HepG2 (cell line): ENCODE measurements at regions not wholly inside any gene's neighbourhood (a gene's known extent, or its start where the extent isn't known, plus 50 kb on each side); places are given as distances from the start of the nearest gene placed in this dataset.

Source experiments
- ATAC-seq: fragments of 200-7000 bp; cut with Tn5 transposase; 3 replicates; pipeline ENCODE4 v1.9.1; 2020; ENCODE audit warnings: mild to moderate bottlenecking, moderate library complexity
- BruUV-seq: library from RNA; stranded (reverse); fragments of 400-500 nt; replicated peaks from 2 replicates; lab custom pipeline; 2021; lab: Mats Ljungman, UMichigan
- CTCF ChIA-PET: fragments of 300-600 bp; formaldehyde crosslinking; extraction: SDS; loops from one replicate; lab custom pipeline; 2021; ENCODE audit warnings: low total read pairs, inconsistent platforms, low intra/inter-chr PET ratio; lab: Yijun Ruan, JAX
- POLR2A ChIA-PET: fragments of 350-600 bp; sonication (Branson Sonifier 250); formaldehyde crosslinking; loops from one replicate; lab custom pipeline; 2020; ENCODE audit warnings: antibody characterized with exemption, inconsistent platforms; lab: Yijun Ruan, JAX
- DNase-seq: peaks from one replicate; pipeline ENCODE4 v3.0.0-alpha.2; 2015; ENCODE audit warnings: low spot score
- FAIRE-seq: peaks from 3 replicates; lab custom pipeline; 2011; peaks lifted over from hg19 to GRCh38; lab: Jason Lieb, UNC
- H2AFZ ChIP-seq: one replicate; pipeline ENCODE4 v1.6.1; 2011; ENCODE audit warnings: low read length, inconsistent platforms
- H3K27ac ChIP-seq: fragments of 300-600 bp; 3 replicates; pipeline ENCODE4 v1.8.0; 2011; ENCODE audit warnings: mixed run types, mild to moderate bottlenecking, mixed read lengths, low read length, inconsistent platforms; ENCODE audit not compliant: insufficient read depth; ENCODE audit errors: extremely low read length
- H3K27me3 ChIP-seq, 2 experiments: fragments of 200-600 bp in 1 of 2; 2 replicates in 1 of 2; 3 replicates in 1 of 2; pipeline versions ENCODE4 v1.6.0 to v1.8.0; 2011; ENCODE audit warnings: low read length in 2 of 2, mild to moderate bottlenecking in 2 of 2, moderate library complexity in 2 of 2, inconsistent platforms in 1 of 2; ENCODE audit not compliant: insufficient read depth in 2 of 2, control insufficient read depth in 1 of 2
- H3K36me3 ChIP-seq, 2 experiments: fragments of 200-600 bp in 1 of 2; replicated peaks in 1 of 2; 2 replicates in 1 of 2; 3 replicates in 1 of 2; pipeline versions ENCODE4 v1.5.1 to v1.8.0; 2011; ENCODE audit warnings: low read length in 2 of 2, inconsistent platforms in 1 of 2; ENCODE audit not compliant: insufficient read depth in 2 of 2, control insufficient read depth in 1 of 2
- H3K4me1 ChIP-seq: 2 replicates; pipeline ENCODE4 v1.5.1; 2012; ENCODE audit warnings: low read length, inconsistent platforms; ENCODE audit not compliant: insufficient read depth
- H3K4me2 ChIP-seq: 2 replicates; pipeline ENCODE4 v1.6.0; 2011; ENCODE audit warnings: low read depth, low read length, inconsistent platforms
- H3K4me3 ChIP-seq, 3 experiments: fragments of 200-600 bp in 1 of 3; sonication (generic), shearing (Covaris generic) in 1 of 3; replicated peaks in 1 of 3; 2 replicates each; pipeline ENCODE4 v1.5.1; 2011 to 2016; ENCODE audit warnings: low read length in 3 of 3, inconsistent platforms in 2 of 3, low read depth in 2 of 3, mild to moderate bottlenecking in 2 of 3, control low read depth in 1 of 3, mixed read lengths in 1 of 3; ENCODE audit not compliant: insufficient read depth in 1 of 3
- H3K79me2 ChIP-seq: one replicate; pipeline ENCODE4 v1.6.1; 2011; ENCODE audit warnings: low read length, inconsistent platforms; ENCODE audit not compliant: insufficient read depth
- H3K9ac ChIP-seq: 2 replicates; pipeline ENCODE4 v1.6.0; 2011; ENCODE audit warnings: mild to moderate bottlenecking, low read depth, low read length, inconsistent platforms; ENCODE audit not compliant: insufficient read depth
- H3K9me3 ChIP-seq: 2 replicates; pipeline ENCODE4 v1.5.1; 2012; ENCODE audit warnings: mild to moderate bottlenecking, low read length
- H4K20me1 ChIP-seq: 2 replicates; pipeline ENCODE4 v1.6.0; 2011; ENCODE audit warnings: inconsistent platforms, mild to moderate bottlenecking, low read length, moderate library complexity; ENCODE audit not compliant: insufficient read depth
- ELK4 ChIP-seq: sonication (generic); formaldehyde crosslinking; IDR thresholded peaks from 2 replicates; pipeline ENCODE4 v1.9.0; 2021; ENCODE audit warnings: missing genetic modification reagents, borderline replicate concordance
- ESRRA ChIP-seq: sonication (generic); formaldehyde crosslinking; IDR thresholded peaks from 2 replicates; pipeline ENCODE4 v1.5.1; 2020; ENCODE audit warnings: mild to moderate bottlenecking, low read depth, missing genetic modification reagents
- HIVEP1 ChIP-seq: sonication (generic); formaldehyde crosslinking; IDR thresholded peaks from 2 replicates; pipeline ENCODE4 v1.4.0; 2020; ENCODE audit warnings: mild to moderate bottlenecking, missing genetic modification reagents
- KDM5A ChIP-seq: fragments of 200-600 bp; sonication (generic); IDR thresholded peaks from 2 replicates; pipeline ENCODE4 v1.7.0; 2018; ENCODE audit warnings: antibody characterized with exemption, mild to moderate bottlenecking, low read length, borderline replicate concordance
- MLX ChIP-seq: IDR thresholded peaks from 2 replicates; pipeline ENCODE4 v1.6.1; 2016
- UBTF ChIP-seq: sonication (generic); formaldehyde crosslinking; IDR thresholded peaks from 2 replicates; pipeline ENCODE4 v1.4.0; 2020; ENCODE audit warnings: mild to moderate bottlenecking, missing genetic modification reagents
- ZNF230 ChIP-seq: sonication (generic); formaldehyde crosslinking; IDR thresholded peaks from 2 replicates; pipeline ENCODE4 v1.4.0; 2020; ENCODE audit warnings: mild to moderate bottlenecking, missing genetic modification reagents
- ZNF251 ChIP-seq: sonication (generic); formaldehyde crosslinking; IDR thresholded peaks from 2 replicates; pipeline ENCODE4 v1.9.0; 2021; ENCODE audit warnings: mild to moderate bottlenecking, missing genetic modification reagents
- ZNF407 ChIP-seq: sonication (generic); formaldehyde crosslinking; IDR thresholded peaks from one replicate; pipeline ENCODE4 v1.5.1; 2020; ENCODE audit warnings: mild to moderate bottlenecking, missing genetic modification reagents; ENCODE audit errors: not compliant biosample characterization
- ZNF512 ChIP-seq: sonication (generic); formaldehyde crosslinking; IDR thresholded peaks from 2 replicates; pipeline ENCODE4 v1.4.0; 2020; ENCODE audit warnings: mild to moderate bottlenecking, missing genetic modification reagents
- ZNF773 ChIP-seq: sonication (generic); formaldehyde crosslinking; IDR thresholded peaks from 2 replicates; pipeline ENCODE4 v1.4.0; 2020; ENCODE audit warnings: missing genetic modification reagents, borderline replicate concordance
- WGBS: methylation state at CpG from one replicate; pipeline ENCODE4 v1.1.6; 2017; ENCODE audit warnings: low lambda C conversion rate; 5-methylcytosine and 5-hydroxymethylcytosine counted together
- in situ Hi-C: cut with HindIII; loops from 2 replicates; pipeline ENCODE4 v1.10.0; 2017; ENCODE audit warnings: low pct_unique_long_range_greater_than_20kb; ENCODE audit not compliant: extremely low pct_ligation_motif_present
- intact Hi-C: fragments of 100-400 bp; cut with micrococcal nuclease; formaldehyde crosslinking; loops from one replicate; pipeline ENCODE4 v1.10.0; 2022; ENCODE audit not compliant: unreplicated experiment

- ATAC-seq: no peak
- no peaks in the 10 kb centered on the region for H4K20me1 ChIP-seq
- H3K9ac ChIP-seq: no peak overlapping the region
- no peak for DNase-seq
- CTCF ChIA-PET: no interaction called here
- 35% methylated on average over 3 of the region's 3 CpGs for WGBS
- POLR2A ChIA-PET: no interaction called here
- H3K36me3 ChIP-seq: no peaks in the 10 kb centered on the region
- no peaks in the 10 kb centered on the region for H3K79me2 ChIP-seq
- no peaks in the 10 kb centered on the region for H3K4me1 ChIP-seq
- H3K27me3 ChIP-seq: no peaks in the 10 kb centered on the region; a peak in 1 of 5 replicates
- no peak overlapping the region for H2AFZ ChIP-seq
- H3K9me3 ChIP-seq: 0 out of 2 replicates have a peak, but pooled peaks cover 5% of the 10 kb centered on the region
- no peak overlapping the region for H3K4me2 ChIP-seq
- no TSS peak for BruUV-seq
- in situ Hi-C loops: no loop called here
- no peak for FAIRE-seq
- no peak overlapping the region for H3K27ac ChIP-seq
- H3K4me3 ChIP-seq: no peak overlapping the region
- intact Hi-C loops: no loop called here
- no peak for TF ChIP-seq HIVEP1 (CRISPR knock-in tag)
- TF ChIP-seq ELK4 (CRISPR knock-in tag): no peak
- TF ChIP-seq ZNF230 (CRISPR knock-in tag): no peak
- no peak for TF ChIP-seq ZNF407
- TF ChIP-seq ZNF773: no peak
- TF ChIP-seq UBTF (CRISPR knock-in tag): no peak
- TF ChIP-seq KDM5A: no peak
- TF ChIP-seq MLX (CRISPR knock-in tag): no peak
- no peak for TF ChIP-seq ESRRA (CRISPR knock-in tag)
- TF ChIP-seq ZNF251: no peak
- TF ChIP-seq ZNF512 (CRISPR knock-in tag): no peak
These were observed 124.7 kb upstream of the CTTNBP2NL start for GRCh38 chr1:112271270-112271669.
